ENCODE measurements at regions not wholly inside any gene's neighbourhood (a gene's known extent, or its start where the extent isn't known, plus 50 kb on each side); places are given as distances from the start of the nearest gene placed in this dataset.

- DNase-seq = no peak
- Histone ChIP-seq H3K4me3 (no peak overlapping the region), H3K36me3 (no peaks in the 10 kb centered on the region), H3K9me3 (no peaks in the 10 kb centered on the region), H3K27ac (no peak overlapping the region), H3K4me1 (peaks cover 0 to 6% (median 2%) of the 10 kb centered on the region in 4 donors), H3K27me3 (no peaks in the 10 kb centered on the region)
- TF ChIP-seq CTCF (IDR thresholded peaks at IDR 0.05) = no peak
- intact Hi-C loops (cut with DNase I; ENCODE audit: low total_unique reads) = no loop called here
These were observed 245.0 kb downstream of the MTX2 start for GRCh38 chr2:176514276-176514675.

GRCh38 chr2:176514805-176515500 lies 245.7 kb downstream of the MTX2 start:
- no peak for DNase-seq
- intact Hi-C loops (cut with DNase I; ENCODE audit: low total_unique reads) = no loop called here
- no peak overlapping the region for H3K4me3 ChIP-seq

GRCh38 chr2:176516051-176516602 lies 246.9 kb downstream of the MTX2 start:
- H3K36me3 ChIP-seq = no peaks in the 10 kb centered on the region
- no peaks in the 10 kb centered on the region for H3K9me3 ChIP-seq
- no peaks in the 10 kb centered on the region for H3K27me3 ChIP-seq
- DNase-seq = no peak
- peaks cover 0 to 6% (median 2%) of the 10 kb centered on the region in 4 donors for H3K4me1 ChIP-seq
- intact Hi-C loops (cut with DNase I; ENCODE audit: low total_unique reads) = no loop called here
- H3K4me3 ChIP-seq = no peak overlapping the region
- no peak overlapping the region for H3K27ac ChIP-seq
- TF ChIP-seq CTCF (IDR thresholded peaks at IDR 0.05) = no peak

More at GRCh38 chr2:176514805-176515500, 245.7 kb downstream of the MTX2 start:
- H3K4me1 ChIP-seq = peaks cover 0 to 6% (median 2%) of the 10 kb centered on the region in 4 donors
- no peaks in the 10 kb centered on the region for H3K36me3 ChIP-seq
- no peak overlapping the region for H3K27ac ChIP-seq
- TF ChIP-seq CTCF (IDR thresholded peaks at IDR 0.05) = no peak
- H3K9me3 ChIP-seq = no peaks in the 10 kb centered on the region
- no peaks in the 10 kb centered on the region for H3K27me3 ChIP-seq

- H3K27me3 ChIP-seq = no peaks in the 10 kb centered on the region
- no peaks in the 10 kb centered on the region for H3K9me3 ChIP-seq
- no peaks in the 10 kb centered on the region for H3K36me3 ChIP-seq
- no peak overlapping the region for H3K4me3 ChIP-seq
- peaks cover 0 to 6% (median 2%) of the 10 kb centered on the region in 4 donors for H3K4me1 ChIP-seq
- H3K27ac ChIP-seq = no peak overlapping the region
- intact Hi-C loops (cut with DNase I; ENCODE audit: low total_unique reads) = no loop called here
- no peak for TF ChIP-seq CTCF (IDR thresholded peaks at IDR 0.05)
- DNase-seq = no peak
These were observed 249.6 kb downstream of the MTX2 start for GRCh38 chr2:176518823-176519222.

GRCh38 chr2:176521878-176522670 lies 252.8 kb downstream of the MTX2 start:
- intact Hi-C loops (cut with DNase I; ENCODE audit: low total_unique reads) = no loop called here
- H3K36me3 ChIP-seq = no peaks in the 10 kb centered on the region
- peaks cover 0 to 8% (median 2%) of the 10 kb centered on the region in 4 donors for H3K4me1 ChIP-seq
- H3K9me3 ChIP-seq = no peaks in the 10 kb centered on the region
- no peak for TF ChIP-seq CTCF (IDR thresholded peaks at IDR 0.05)
- no peak overlapping the region for H3K27ac ChIP-seq
- no peaks in the 10 kb centered on the region for H3K27me3 ChIP-seq
- H3K4me3 ChIP-seq = no peak overlapping the region
- DNase-seq = no peak

Measured in tibial artery (tissue), 4 donors.